Small intestine (tissue), 7 donors: ENCODE measurements at regions not wholly inside any gene's neighbourhood (a gene's known extent, or its start where the extent isn't known, plus 50 kb on each side); places are given as distances from the start of the nearest gene placed in this dataset.
A peak's percentile ranks its signal among the peaks of the same experiment; 100 is the strongest.
"Not testable (repeated sequence)": the region's sequence is repeated elsewhere in the genome, so short reads cannot be mapped to it uniquely, and the experiment has no call there.

ENCODE experiments used
- DNase-seq, 2 donors: peaks; one replicate each; pipeline versions ENCODE4 v3.0.0 to v3.0.0-alpha.2; 2013
- FAIRE-seq: peaks from 2 replicates; lab custom pipeline; 2012; peaks lifted over from hg19 to GRCh38; lab: Jason Lieb, UNC
- H3K27ac ChIP-seq, 3 donors: one replicate each; pipeline ENCODE4 v1.5.1; 2013; ENCODE audit warnings: low read length in 2 of 3, mild to moderate bottlenecking in 2 of 3, control low read depth in 1 of 3, inconsistent platforms in 1 of 3, low read depth in 1 of 3, moderate library complexity in 1 of 3
- H3K27me3 ChIP-seq, 3 donors: one replicate each; pipeline ENCODE4 v1.6.1; 2013; ENCODE audit warnings: low read length in 3 of 3, inconsistent platforms in 1 of 3; ENCODE audit not compliant: control insufficient read depth in 3 of 3, insufficient read depth in 3 of 3
- H3K36me3 ChIP-seq, 3 donors: one replicate each; pipeline ENCODE4 v1.6.1; 2013; ENCODE audit warnings: low read length in 3 of 3, inconsistent platforms in 1 of 3, low read depth in 1 of 3, mild to moderate bottlenecking in 1 of 3, moderate library complexity in 1 of 3; ENCODE audit not compliant: control insufficient read depth in 3 of 3, insufficient read depth in 2 of 3
- H3K4me1 ChIP-seq, 3 donors: one replicate each; pipeline ENCODE4 v1.6.1; 2013; ENCODE audit warnings: low read length in 2 of 3, inconsistent platforms in 1 of 3, low read depth in 1 of 3, mild to moderate bottlenecking in 1 of 3, moderate library complexity in 1 of 3; ENCODE audit not compliant: control insufficient read depth in 3 of 3, insufficient read depth in 2 of 3
- H3K4me3 ChIP-seq, 3 donors: one replicate each; pipeline ENCODE4 v1.5.1; 2013; ENCODE audit warnings: low read length in 3 of 3, control low read depth in 1 of 3, inconsistent platforms in 1 of 3, low read depth in 1 of 3, mild to moderate bottlenecking in 1 of 3, moderate library complexity in 1 of 3
- H3K9me3 ChIP-seq, 2 donors: one replicate each; pipeline ENCODE4 v1.6.1; 2013; ENCODE audit warnings: low read depth in 1 of 2, low read length in 1 of 2; ENCODE audit not compliant: control insufficient read depth in 2 of 2, insufficient read depth in 1 of 2
- WGBS, 3 donors: extraction: QIAGEN DNeasy Blood & Tissue Kit; methylation state at CpG; one replicate each; pipeline ENCODE4 v1.1.7; 2013; 5-methylcytosine and 5-hydroxymethylcytosine counted together
- donor health status: healthy with polysubstance abuse.
- donor health status: control.
- donor health status: control.
- donor health status: Bipolar disorder and iron deficiency.
- donor health status: healthy.

GRCh38 chr15:22252521-22252920, 172.2 kb downstream of the OR4M2 start:
- not testable (repeated sequence) for H3K4me1 ChIP-seq, H3K27ac ChIP-seq, H3K36me3 ChIP-seq, DNase-seq, FAIRE-seq, H3K27me3 ChIP-seq, H3K4me3 ChIP-seq
- H3K9me3 ChIP-seq: peaks cover 0 to 70% of the 10 kb centered on the region in 2 donors
- WGBS, 3 donors: 80 to 88% (median 87%) methylated on average over 7 of the region's 7 CpGs

GRCh38 chr15:22253002-22253675, 172.8 kb downstream of the OR4M2 start:
- H3K27me3 ChIP-seq, H3K4me1 ChIP-seq, DNase-seq, H3K36me3 ChIP-seq, FAIRE-seq, H3K27ac ChIP-seq, H3K4me3 ChIP-seq: not testable (repeated sequence)
- H3K9me3 ChIP-seq: peaks cover 0 to 66% of the 10 kb centered on the region in 2 donors
- 72 to 77% (median 75%) methylated on average over 14 of the region's 14 CpGs for WGBS, 3 donors

GRCh38 chr15:22253676-22254408, 173.5 kb downstream of the OR4M2 start:
- Histone ChIP-seq H3K4me3 (no peak overlapping the region), H3K9me3 (peaks cover 0 to 70% of the 10 kb centered on the region in 2 donors), H3K27ac (peak overlapping the region in 1 of 3 donors; percentile 1), H3K36me3 (no peaks in the 10 kb centered on the region), H3K4me1 (peaks cover 0 to 5% (median 0%) of the 10 kb centered on the region in 3 donors), H3K27me3 (no peaks in the 10 kb centered on the region)
- DNase-seq (no peak), FAIRE-seq (no peak)
- 57 to 59% (median 58%) methylated on average over 8 of the region's 8 CpGs for WGBS, 3 donors

- not testable (repeated sequence) for FAIRE-seq, H3K4me1 ChIP-seq, H3K36me3 ChIP-seq, H3K4me3 ChIP-seq, DNase-seq, H3K27me3 ChIP-seq
- peak overlapping the region in 1 of 3 donors; percentile 1 for H3K27ac ChIP-seq
- 61 to 66% (median 62%) methylated on average over 12 to 14 of the region's 14 CpGs for WGBS, 3 donors
- H3K9me3 ChIP-seq: peaks cover 0 to 75% of the 10 kb centered on the region in 2 donors
Observed at GRCh38 chr15:22254409-22255045, 174.2 kb downstream of the OR4M2 start.

GRCh38 chr15:22255606-22256005, 175.3 kb downstream of the OR4M2 start:
- not testable (repeated sequence) for H3K27me3 ChIP-seq, DNase-seq, H3K4me1 ChIP-seq, H3K4me3 ChIP-seq, H3K27ac ChIP-seq, H3K36me3 ChIP-seq, FAIRE-seq
- 76 to 83% (median 82%) methylated on average over 7 of the region's 7 CpGs for WGBS, 3 donors
- H3K9me3 ChIP-seq: peaks cover under 1 to 69% of the 10 kb centered on the region in 2 donors

GRCh38 chr15:22256389-22257046, 176.2 kb downstream of the OR4M2 start:
- not testable (repeated sequence) for H3K36me3 ChIP-seq, DNase-seq, H3K4me1 ChIP-seq, H3K27me3 ChIP-seq, H3K27ac ChIP-seq, FAIRE-seq, H3K4me3 ChIP-seq
- peaks cover 2 to 60% of the 10 kb centered on the region in 2 donors for H3K9me3 ChIP-seq
- WGBS, 3 donors: 80 to 84% (median 81%) methylated on average over 19 to 20 of the region's 20 CpGs

GRCh38 chr15:22257047-22258008, 177.0 kb downstream of the OR4M2 start:
- no peak for DNase-seq
- Histone ChIP-seq H3K4me3 (peak overlapping the region in 1 of 3 donors; percentile 3), H3K4me1 (peaks cover 0 to 5% (median 0%) of the 10 kb centered on the region in 3 donors), H3K36me3 (no peaks in the 10 kb centered on the region), H3K27me3 (no peaks in the 10 kb centered on the region), H3K27ac (no peak overlapping the region), H3K9me3 (peaks cover 2 to 61% of the 10 kb centered on the region in 2 donors)
- FAIRE-seq: no peak
- WGBS, 3 donors: 74 to 87% (median 77%) methylated on average over 72 to 109 of the region's 109 CpGs
